ENCODE measurements at regions not wholly inside any gene's neighbourhood (a gene's known extent, or its start where the extent isn't known, plus 50 kb on each side); places are given as distances from the start of the nearest gene placed in this dataset.
A peak's percentile ranks its signal among the peaks of the same experiment; 100 is the strongest.

DNA sequence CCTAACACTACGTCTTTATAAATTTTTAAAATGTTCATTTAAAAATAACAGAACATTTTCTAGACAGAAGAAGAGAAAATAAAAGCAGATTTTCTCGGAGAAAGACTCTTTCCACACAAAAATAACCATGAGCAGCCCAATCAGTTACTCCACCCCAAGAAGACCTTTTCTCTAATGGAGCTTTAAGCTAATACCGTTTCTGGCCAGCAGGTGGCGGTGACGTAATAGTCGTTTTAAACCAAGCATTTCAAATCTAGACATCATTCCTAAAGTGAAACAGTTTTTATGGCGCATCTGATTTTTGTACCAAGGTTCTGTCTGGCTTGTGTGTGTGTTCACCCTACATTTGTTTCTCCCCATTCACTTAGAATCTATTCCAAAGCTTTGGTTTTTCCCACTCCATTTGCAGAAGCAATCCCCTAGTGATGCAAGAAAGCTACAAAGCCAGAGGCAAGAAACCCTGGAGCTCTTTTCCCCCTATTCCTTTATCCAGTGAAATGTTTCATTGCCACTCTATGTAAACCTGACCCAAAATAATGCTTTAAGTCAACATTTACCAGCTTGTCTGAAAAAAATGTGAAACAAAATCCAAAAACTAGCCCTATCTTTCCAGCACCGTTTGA is 336.7 kb upstream of the IGF1R start (continued):
- TF ChIP-seq GTF2A2 (tag; IDR thresholded peaks at IDR 0.05) (no peak), XRCC5 (IDR thresholded peaks at IDR 0.05; ENCODE audit: low read depth, low read length) (peak; percentile 38; the same call in 1 of the 2 replicates), ZHX1 (conservative IDR thresholded peaks at IDR 0.05; ENCODE audit: low read length) (no peak), E2F8 (IDR thresholded peaks at IDR 0.05; ENCODE audit: low read depth, partially characterized antibody) (no peak), NFE2L1 (tag; IDR thresholded peaks at IDR 0.05; ENCODE audit: borderline replicate concordance, low read depth) (no peak), MCM2 (IDR thresholded peaks at IDR 0.05; ENCODE audit: low read depth) (no peak), ZNF717 (CRISPR knock-in tag; IDR thresholded peaks at IDR 0.05) (no peak), SMAD4 (CRISPR knock-in tag; conservative IDR thresholded peaks at IDR 0.05) (no peak), NCOA4 (IDR thresholded peaks at IDR 0.05; ENCODE audit: partially characterized antibody) (no peak), ZKSCAN8 (CRISPR knock-in tag; IDR thresholded peaks at IDR 0.05) (no peak), MCM5 (IDR thresholded peaks at IDR 0.05; ENCODE audit: low read depth) (no peak)
- TF ChIP-seq, protein P1, sequence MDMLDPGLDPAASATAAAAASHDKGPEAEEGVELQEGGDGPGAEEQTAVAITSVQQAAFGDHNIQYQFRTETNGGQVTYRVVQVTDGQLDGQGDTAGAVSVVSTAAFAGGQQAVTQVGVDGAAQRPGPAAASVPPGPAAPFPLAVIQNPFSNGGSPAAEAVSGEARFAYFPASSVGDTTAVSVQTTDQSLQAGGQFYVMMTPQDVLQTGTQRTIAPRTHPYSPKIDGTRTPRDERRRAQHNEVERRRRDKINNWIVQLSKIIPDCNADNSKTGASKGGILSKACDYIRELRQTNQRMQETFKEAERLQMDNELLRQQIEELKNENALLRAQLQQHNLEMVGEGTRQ (CRISPR knock-in tag; IDR thresholded peaks at IDR 0.05) = no peak
- TF ChIP-seq, protein P2, sequence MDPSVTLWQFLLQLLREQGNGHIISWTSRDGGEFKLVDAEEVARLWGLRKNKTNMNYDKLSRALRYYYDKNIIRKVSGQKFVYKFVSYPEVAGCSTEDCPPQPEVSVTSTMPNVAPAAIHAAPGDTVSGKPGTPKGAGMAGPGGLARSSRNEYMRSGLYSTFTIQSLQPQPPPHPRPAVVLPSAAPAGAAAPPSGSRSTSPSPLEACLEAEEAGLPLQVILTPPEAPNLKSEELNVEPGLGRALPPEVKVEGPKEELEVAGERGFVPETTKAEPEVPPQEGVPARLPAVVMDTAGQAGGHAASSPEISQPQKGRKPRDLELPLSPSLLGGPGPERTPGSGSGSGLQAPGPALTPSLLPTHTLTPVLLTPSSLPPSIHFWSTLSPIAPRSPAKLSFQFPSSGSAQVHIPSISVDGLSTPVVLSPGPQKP (CRISPR knock-in tag; IDR thresholded peaks at IDR 0.05) = no peak
- TF ChIP-seq, protein P3, sequence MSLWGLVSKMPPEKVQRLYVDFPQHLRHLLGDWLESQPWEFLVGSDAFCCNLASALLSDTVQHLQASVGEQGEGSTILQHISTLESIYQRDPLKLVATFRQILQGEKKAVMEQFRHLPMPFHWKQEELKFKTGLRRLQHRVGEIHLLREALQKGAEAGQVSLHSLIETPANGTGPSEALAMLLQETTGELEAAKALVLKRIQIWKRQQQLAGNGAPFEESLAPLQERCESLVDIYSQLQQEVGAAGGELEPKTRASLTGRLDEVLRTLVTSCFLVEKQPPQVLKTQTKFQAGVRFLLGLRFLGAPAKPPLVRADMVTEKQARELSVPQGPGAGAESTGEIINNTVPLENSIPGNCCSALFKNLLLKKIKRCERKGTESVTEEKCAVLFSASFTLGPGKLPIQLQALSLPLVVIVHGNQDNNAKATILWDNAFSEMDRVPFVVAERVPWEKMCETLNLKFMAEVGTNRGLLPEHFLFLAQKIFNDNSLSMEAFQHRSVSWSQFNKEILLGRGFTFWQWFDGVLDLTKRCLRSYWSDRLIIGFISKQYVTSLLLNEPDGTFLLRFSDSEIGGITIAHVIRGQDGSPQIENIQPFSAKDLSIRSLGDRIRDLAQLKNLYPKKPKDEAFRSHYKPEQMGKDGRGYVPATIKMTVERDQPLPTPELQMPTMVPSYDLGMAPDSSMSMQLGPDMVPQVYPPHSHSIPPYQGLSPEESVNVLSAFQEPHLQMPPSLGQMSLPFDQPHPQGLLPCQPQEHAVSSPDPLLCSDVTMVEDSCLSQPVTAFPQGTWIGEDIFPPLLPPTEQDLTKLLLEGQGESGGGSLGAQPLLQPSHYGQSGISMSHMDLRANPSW (CRISPR knock-in tag; IDR thresholded peaks at IDR 0.05) = no peak
